Progenitor cell of endocrine pancreas (in vitro differentiated cells): ENCODE measurements at regions not wholly inside any gene's neighbourhood (a gene's known extent, or its start where the extent isn't known, plus 50 kb on each side); places are given as distances from the start of the nearest gene placed in this dataset.

Source experiments
- DNase-seq: peaks from one replicate; pipeline ENCODE4 v3.0.0; 2021; ENCODE audit warnings: low spot score; ENCODE audit not compliant: unreplicated experiment
- H3K27ac Mint-ChIP-seq: 2 replicates; pipeline ENCODE4 v1.8.0; 2021; ENCODE audit warnings: mild to moderate bottlenecking, moderate library complexity, mixed read lengths
- H3K27me3 Mint-ChIP-seq: 2 replicates; pipeline ENCODE4 v1.8.0; 2021; ENCODE audit warnings: mixed read lengths
- H3K36me3 Mint-ChIP-seq: 2 replicates; pipeline ENCODE4 v1.8.0; 2022; ENCODE audit warnings: mixed read lengths; ENCODE audit not compliant: insufficient read depth
- H3K4me1 Mint-ChIP-seq: 2 replicates; pipeline ENCODE4 v1.8.0; 2021; ENCODE audit warnings: low read depth, mixed read lengths
- H3K4me3 Mint-ChIP-seq: 2 replicates; pipeline ENCODE4 v1.8.0; 2021; ENCODE audit warnings: low read depth, mild to moderate bottlenecking, moderate library complexity, mixed read lengths
- H3K9me3 Mint-ChIP-seq: 2 replicates; pipeline ENCODE4 v1.8.0; 2021; ENCODE audit warnings: low read depth, mixed read lengths
- CTCF ChIP-seq: fragments of 200-600 bp; sonication (generic); IDR thresholded peaks from one replicate; pipeline ENCODE4 v1.5.0; 2021; ENCODE audit warnings: antibody characterized with exemption, mild to moderate bottlenecking; ENCODE audit not compliant: unreplicated experiment

- no peak overlapping the region for H3K27ac Mint-ChIP-seq
- no peak overlapping the region for H3K4me3 Mint-ChIP-seq
These were observed 132.1 kb downstream of the HSD17B3 start for GRCh38 chr9:96169901-96170300.

GRCh38 chr9:96169484-96169883 is 132.5 kb downstream of the HSD17B3 start:
- Mint-ChIP-seq H3K9me3 (no peaks in the 10 kb centered on the region), H3K4me3 (no peak overlapping the region), H3K27me3 (peaks cover 6% of the 10 kb centered on the region), H3K36me3 (no peaks in the 10 kb centered on the region), H3K27ac (no peak overlapping the region), H3K4me1 (peaks cover 36% of the 10 kb centered on the region)
- DNase-seq = peak; percentile 18
- no peak for TF ChIP-seq CTCF

More at GRCh38 chr9:96169901-96170300, 132.1 kb downstream of the HSD17B3 start:
- no peak for TF ChIP-seq CTCF
- Mint-ChIP-seq H3K36me3 (no peaks in the 10 kb centered on the region), H3K27me3 (peaks cover 6% of the 10 kb centered on the region), H3K4me1 (peaks cover 40% of the 10 kb centered on the region), H3K9me3 (no peaks in the 10 kb centered on the region)
- DNase-seq = no peak

- no peak for TF ChIP-seq CTCF
- no peak overlapping the region for H3K4me3 Mint-ChIP-seq
These were observed 133.1 kb downstream of the HSD17B3 start for GRCh38 chr9:96168882-96169281.

GRCh38 chr9:96167011-96167410 is 135.0 kb downstream of the HSD17B3 start:
- no peaks in the 10 kb centered on the region for H3K9me3 Mint-ChIP-seq
- H3K36me3 Mint-ChIP-seq = no peaks in the 10 kb centered on the region
- DNase-seq = no peak
- no peak for TF ChIP-seq CTCF
- H3K4me1 Mint-ChIP-seq = peaks cover 18% of the 10 kb centered on the region
- H3K27me3 Mint-ChIP-seq = peaks cover 14% of the 10 kb centered on the region
- H3K4me3 Mint-ChIP-seq = no peak overlapping the region
- no peak overlapping the region for H3K27ac Mint-ChIP-seq

More at GRCh38 chr9:96168882-96169281, 133.1 kb downstream of the HSD17B3 start:
- Mint-ChIP-seq H3K4me1 (peaks cover 30% of the 10 kb centered on the region), H3K36me3 (no peaks in the 10 kb centered on the region), H3K27me3 (peaks cover 8% of the 10 kb centered on the region), H3K9me3 (no peaks in the 10 kb centered on the region), H3K27ac (no peak overlapping the region)
- DNase-seq = no peak

DNA sequence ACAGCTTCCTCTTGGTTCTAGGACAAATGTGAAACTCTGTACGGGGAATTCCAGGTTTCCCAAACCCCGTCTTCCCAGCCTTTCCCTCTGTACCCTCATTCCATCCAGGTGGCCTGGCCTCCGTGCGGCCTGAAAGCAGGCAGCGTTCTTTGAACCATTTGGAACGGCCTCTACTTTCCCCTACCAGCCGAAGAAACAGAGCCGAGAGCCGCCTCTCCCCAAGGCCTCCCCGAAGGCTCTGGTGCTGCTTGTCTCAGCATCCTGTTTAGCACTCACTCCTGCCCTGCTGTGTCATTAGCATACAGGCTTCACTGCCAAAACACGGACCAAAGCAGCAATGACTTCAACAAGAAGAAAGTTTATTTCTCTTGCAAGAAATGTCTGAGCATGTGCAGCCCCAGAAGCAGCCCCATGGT is 137.7 kb downstream of the HSD17B3 start:
- Mint-ChIP-seq H3K4me3 (no peak overlapping the region), H3K9me3 (no peaks in the 10 kb centered on the region), H3K4me1 (peaks cover 6% of the 10 kb centered on the region), H3K27me3 (peaks cover 17% of the 10 kb centered on the region), H3K36me3 (no peaks in the 10 kb centered on the region), H3K27ac (no peak overlapping the region)
- no peak for DNase-seq
- no peak for TF ChIP-seq CTCF
